ENCODE measurements at regions not wholly inside any gene's neighbourhood (a gene's known extent, or its start where the extent isn't known, plus 50 kb on each side); places are given as distances from the start of the nearest gene placed in this dataset.

GRCh38 chrX:43175434-43175833 lies 397.5 kb upstream of the PPP1R2C start:
- Histone ChIP-seq H2AFZ (ENCODE audit: low read depth, low read length) (no peak overlapping the region), H2BK12ac (ENCODE audit: low read length in 2 of 2) (no peak overlapping the region), H2BK15ac (ENCODE audit: low read depth, poor library complexity, severe bottlenecking) (no peak overlapping the region), H3K27me3 (ENCODE audit: control insufficient read depth in 1 of 2, insufficient read depth in 1 of 2, low read length in 2 of 2) (no peaks in the 10 kb centered on the region), H3K27ac (ENCODE audit: low read length, poor library complexity, severe bottlenecking) (no peak overlapping the region), H3K36me3 (ENCODE audit: control insufficient read depth in 1 of 2, insufficient read depth in 2 of 2, low read depth in 1 of 2, low read length in 2 of 2) (no peaks in the 10 kb centered on the region), H2AK5ac (ENCODE audit: low read length, severe bottlenecking) (no peak overlapping the region), H4K91ac (ENCODE audit: low read length) (no peak overlapping the region), H3K4ac (ENCODE audit: low read depth in 1 of 2, low read length in 2 of 2) (no peak overlapping the region), H3K9me3 (ENCODE audit: control insufficient read depth, low read length) (peaks cover 6% of the 10 kb centered on the region), H2BK5ac (ENCODE audit: low read depth, low read length, poor library complexity, severe bottlenecking) (no peak overlapping the region), H3K23ac (ENCODE audit: low read length in 2 of 2) (no peak overlapping the region), H3K14ac (ENCODE audit: low read length in 2 of 2) (no peak overlapping the region), H2BK120ac (ENCODE audit: low read depth, low read length) (no peak overlapping the region), H3K4me3 (ENCODE audit: insufficient read depth in 1 of 2, low read depth in 1 of 2, low read length in 2 of 2) (no peak overlapping the region), H4K8ac (ENCODE audit: low read length) (no peak overlapping the region), H3K18ac (ENCODE audit: low read depth in 1 of 2, low read length in 2 of 2) (no peak overlapping the region), H3K9ac (ENCODE audit: low read length) (no peak overlapping the region), H3K4me2 (ENCODE audit: low read length, poor library complexity, severe bottlenecking) (no peak overlapping the region), H3K79me1 (replicated peaks; ENCODE audit: low read length, poor library complexity, severe bottlenecking) (no peaks in the 10 kb centered on the region), H3K4me1 (ENCODE audit: control insufficient read depth, insufficient read depth, low read depth, low read length) (no peaks in the 10 kb centered on the region)
- DNase-seq, result peak; percentile 6
- 83% methylated on average over 2 of the region's 2 CpGs for WGBS

GRCh38 chrX:43176686-43177085 lies 398.7 kb upstream of the PPP1R2C start:
- H2AK5ac ChIP-seq (ENCODE audit: low read length, severe bottlenecking), result no peak overlapping the region
- 87% methylated on average over 3 of the region's 6 CpGs for WGBS
- H3K27me3 ChIP-seq (ENCODE audit: control insufficient read depth in 1 of 2, insufficient read depth in 1 of 2, low read length in 2 of 2), result no peaks in the 10 kb centered on the region
- H2BK5ac ChIP-seq (ENCODE audit: low read depth, low read length, poor library complexity, severe bottlenecking), result no peak overlapping the region
- H3K4ac ChIP-seq (ENCODE audit: low read depth in 1 of 2, low read length in 2 of 2), result no peak overlapping the region
- H3K9ac ChIP-seq (ENCODE audit: low read length), result no peak overlapping the region
- H4K91ac ChIP-seq (ENCODE audit: low read length), result no peak overlapping the region
- H3K4me2 ChIP-seq (ENCODE audit: low read length, poor library complexity, severe bottlenecking), result no peak overlapping the region
- H2BK15ac ChIP-seq (ENCODE audit: low read depth, poor library complexity, severe bottlenecking), result no peak overlapping the region
- no peaks in the 10 kb centered on the region for H3K36me3 ChIP-seq (ENCODE audit: control insufficient read depth in 1 of 2, insufficient read depth in 2 of 2, low read depth in 1 of 2, low read length in 2 of 2)
- no peak overlapping the region for H2AFZ ChIP-seq (ENCODE audit: low read depth, low read length)
- H3K9me3 ChIP-seq (ENCODE audit: control insufficient read depth, low read length), result no peaks in the 10 kb centered on the region
- H3K14ac ChIP-seq (ENCODE audit: low read length in 2 of 2), result no peak overlapping the region
- H3K4me3 ChIP-seq (ENCODE audit: insufficient read depth in 1 of 2, low read depth in 1 of 2, low read length in 2 of 2), result no peak overlapping the region
- H3K79me1 ChIP-seq (replicated peaks; ENCODE audit: low read length, poor library complexity, severe bottlenecking), result no peaks in the 10 kb centered on the region
- no peak for DNase-seq
- no peak overlapping the region for H3K18ac ChIP-seq (ENCODE audit: low read depth in 1 of 2, low read length in 2 of 2)
- H2BK12ac ChIP-seq (ENCODE audit: low read length in 2 of 2), result no peak overlapping the region
- H3K4me1 ChIP-seq (ENCODE audit: control insufficient read depth, insufficient read depth, low read depth, low read length), result no peaks in the 10 kb centered on the region
- no peak overlapping the region for H2BK120ac ChIP-seq (ENCODE audit: low read depth, low read length)
- H3K27ac ChIP-seq (ENCODE audit: low read length, poor library complexity, severe bottlenecking), result no peak overlapping the region
- no peak overlapping the region for H3K23ac ChIP-seq (ENCODE audit: low read length in 2 of 2)
- H4K8ac ChIP-seq (ENCODE audit: low read length), result no peak overlapping the region

- no peak overlapping the region for H2BK12ac ChIP-seq (ENCODE audit: low read length in 2 of 2)
- H3K4ac ChIP-seq (ENCODE audit: low read depth in 1 of 2, low read length in 2 of 2), result no peak overlapping the region
- H2AK5ac ChIP-seq (ENCODE audit: low read length, severe bottlenecking), result no peak overlapping the region
- no peak overlapping the region for H2AFZ ChIP-seq (ENCODE audit: low read depth, low read length)
- H3K4me2 ChIP-seq (ENCODE audit: low read length, poor library complexity, severe bottlenecking), result no peak overlapping the region
- no peaks in the 10 kb centered on the region for H3K79me1 ChIP-seq (replicated peaks; ENCODE audit: low read length, poor library complexity, severe bottlenecking)
- H2BK5ac ChIP-seq (ENCODE audit: low read depth, low read length, poor library complexity, severe bottlenecking), result no peak overlapping the region
- WGBS, result 90% methylated on average over 1 of the region's 1 CpG
- H3K23ac ChIP-seq (ENCODE audit: low read length in 2 of 2), result no peak overlapping the region
- H3K27ac ChIP-seq (ENCODE audit: low read length, poor library complexity, severe bottlenecking), result no peak overlapping the region
- no peak for DNase-seq
- H4K8ac ChIP-seq (ENCODE audit: low read length), result no peak overlapping the region
- no peak overlapping the region for H4K91ac ChIP-seq (ENCODE audit: low read length)
- no peak overlapping the region for H2BK15ac ChIP-seq (ENCODE audit: low read depth, poor library complexity, severe bottlenecking)
- H3K27me3 ChIP-seq (ENCODE audit: control insufficient read depth in 1 of 2, insufficient read depth in 1 of 2, low read length in 2 of 2), result peaks cover 0 to 9% of the 10 kb centered on the region in 2 experiments
- no peak overlapping the region for H3K18ac ChIP-seq (ENCODE audit: low read depth in 1 of 2, low read length in 2 of 2)
- H3K9me3 ChIP-seq (ENCODE audit: control insufficient read depth, low read length), result no peaks in the 10 kb centered on the region
- no peaks in the 10 kb centered on the region for H3K4me1 ChIP-seq (ENCODE audit: control insufficient read depth, insufficient read depth, low read depth, low read length)
- no peaks in the 10 kb centered on the region for H3K36me3 ChIP-seq (ENCODE audit: control insufficient read depth in 1 of 2, insufficient read depth in 2 of 2, low read depth in 1 of 2, low read length in 2 of 2)
- no peak overlapping the region for H3K14ac ChIP-seq (ENCODE audit: low read length in 2 of 2)
- H2BK120ac ChIP-seq (ENCODE audit: low read depth, low read length), result no peak overlapping the region
- no peak overlapping the region for H3K9ac ChIP-seq (ENCODE audit: low read length)
- no peak overlapping the region for H3K4me3 ChIP-seq (ENCODE audit: insufficient read depth in 1 of 2, low read depth in 1 of 2, low read length in 2 of 2)
Observed at GRCh38 chrX:43188296-43188695, 410.3 kb upstream of the PPP1R2C start.

- H2AFZ ChIP-seq (ENCODE audit: low read depth, low read length), result no peak overlapping the region
- H3K4me2 ChIP-seq (ENCODE audit: low read length, poor library complexity, severe bottlenecking), result no peak overlapping the region
- DNase-seq, result no peak
- no peak overlapping the region for H3K23ac ChIP-seq (ENCODE audit: low read length in 2 of 2)
- H2BK15ac ChIP-seq (ENCODE audit: low read depth, poor library complexity, severe bottlenecking), result no peak overlapping the region
- no peaks in the 10 kb centered on the region for H3K79me1 ChIP-seq (replicated peaks; ENCODE audit: low read length, poor library complexity, severe bottlenecking)
- H3K36me3 ChIP-seq (ENCODE audit: control insufficient read depth in 1 of 2, insufficient read depth in 2 of 2, low read depth in 1 of 2, low read length in 2 of 2), result no peaks in the 10 kb centered on the region
- H3K9me3 ChIP-seq (ENCODE audit: control insufficient read depth, low read length), result peaks cover 17% of the 10 kb centered on the region
- no peak overlapping the region for H3K27ac ChIP-seq (ENCODE audit: low read length, poor library complexity, severe bottlenecking)
- H2AK5ac ChIP-seq (ENCODE audit: low read length, severe bottlenecking), result no peak overlapping the region
- H3K9ac ChIP-seq (ENCODE audit: low read length), result no peak overlapping the region
- H2BK120ac ChIP-seq (ENCODE audit: low read depth, low read length), result no peak overlapping the region
- H3K4me3 ChIP-seq (ENCODE audit: insufficient read depth in 1 of 2, low read depth in 1 of 2, low read length in 2 of 2), result no peak overlapping the region
- H2BK12ac ChIP-seq (ENCODE audit: low read length in 2 of 2), result no peak overlapping the region
- no peak overlapping the region for H3K14ac ChIP-seq (ENCODE audit: low read length in 2 of 2)
- no peak overlapping the region for H3K18ac ChIP-seq (ENCODE audit: low read depth in 1 of 2, low read length in 2 of 2)
- no peak overlapping the region for H4K91ac ChIP-seq (ENCODE audit: low read length)
- no peaks in the 10 kb centered on the region for H3K4me1 ChIP-seq (ENCODE audit: control insufficient read depth, insufficient read depth, low read depth, low read length)
- no peaks in the 10 kb centered on the region for H3K27me3 ChIP-seq (ENCODE audit: control insufficient read depth in 1 of 2, insufficient read depth in 1 of 2, low read length in 2 of 2)
- H4K8ac ChIP-seq (ENCODE audit: low read length), result no peak overlapping the region
- no peak overlapping the region for H2BK5ac ChIP-seq (ENCODE audit: low read depth, low read length, poor library complexity, severe bottlenecking)
- H3K4ac ChIP-seq (ENCODE audit: low read depth in 1 of 2, low read length in 2 of 2), result no peak overlapping the region
Observed at GRCh38 chrX:43211570-43211969, 433.6 kb upstream of the PPP1R2C start.
